Ovary (tissue), 7 donors: ENCODE measurements at regions not wholly inside any gene's neighbourhood (a gene's known extent, or its start where the extent isn't known, plus 50 kb on each side); places are given as distances from the start of the nearest gene placed in this dataset.

Experiments used
- DNase-seq, 5 donors: peaks; one replicate each; pipeline ENCODE4 v3.0.0-alpha.2; 2019 to 2020
- H3K27ac ChIP-seq, 2 donors: fragments of 200-600 bp; one replicate each; pipeline versions ENCODE4 v1.5.1 to v1.8.0; 2019 to 2022
- H3K27me3 ChIP-seq: fragments of 200-600 bp; one replicate; pipeline ENCODE4 v1.8.0; 2022
- H3K36me3 ChIP-seq: fragments of 200-600 bp; sonication (generic); one replicate; pipeline ENCODE4 v1.5.1; 2019
- H3K4me1 ChIP-seq: one replicate; pipeline ENCODE4 v1.8.1; 2013; ENCODE audit warnings: mild to moderate bottlenecking, moderate library complexity; ENCODE audit not compliant: insufficient read depth
- H3K4me3 ChIP-seq: fragments of 200-600 bp; sonication (generic); one replicate; pipeline ENCODE4 v1.5.1; 2017
- H3K9me3 ChIP-seq, 2 donors: fragments of 200-600 bp in 1 of 2; sonication (generic) in 1 of 2; one replicate each; pipeline versions ENCODE4 v1.5.1 to v1.8.1; 2013 to 2019; ENCODE audit warnings: mild to moderate bottlenecking in 1 of 2, moderate library complexity in 1 of 2
- CTCF ChIP-seq, 3 donors: fragments of 450-650 bp in 2 of 3; fragments of 200-600 bp in 1 of 3; IDR thresholded peaks; one replicate each; pipeline versions ENCODE4 v1.5.1 to v1.8.0; 2016 to 2022; ENCODE audit warnings: antibody characterized with exemption in 3 of 3, mild to moderate bottlenecking in 1 of 3
- EP300 ChIP-seq: sonication (generic); formaldehyde crosslinking; IDR thresholded peaks from one replicate; pipeline ENCODE4 v1.6.1; 2017; ENCODE audit warnings: antibody characterized with exemption
- POLR2A ChIP-seq: fragments of 450-650 bp; IDR thresholded peaks from one replicate; pipeline ENCODE4 v1.6.1; 2017; ENCODE audit warnings: antibody characterized with exemption, mild to moderate bottlenecking, moderate library complexity
- WGBS, 3 donors: extraction: QIAGEN DNeasy Blood & Tissue Kit in 1 of 3; methylation state at CpG; one replicate each; pipeline versions ENCODE4 v1.1.5 to v1.1.7; 2013 to 2017; 5-methylcytosine and 5-hydroxymethylcytosine counted together
- intact Hi-C, 4 donors: fragments of 100-400 bp; cut with DNase I; formaldehyde crosslinking; loops; one replicate each; pipeline versions ENCODE4 v1.11.0 to v1.15.1; 2022 to 2023
- donor health status: DM: no; HTN: no; CAD: no; lungs with moderate emphysema.
- donor health status: DM: no; HTN: no; CAD: no.
- donor health status: Bipolar disorder and iron deficiency.
- donor health status: DM: no; HTN: no; CAD: no.
- donor health status: DM: yes; HTN: yes; CAD: no.

- Histone ChIP-seq H3K9me3 (no peaks in the 10 kb centered on the region), H3K27me3 (no peaks in the 10 kb centered on the region), H3K4me3 (no peak overlapping the region), H3K4me1 (no peaks in the 10 kb centered on the region), H3K36me3 (no peaks in the 10 kb centered on the region), H3K27ac (no peak overlapping the region)
- WGBS, 3 donors, result 70 to 90% (median 81%) methylated on average over 1 of the region's 1 CpG
- TF ChIP-seq POLR2A (no peak), EP300 (no peak), CTCF (IDR thresholded peaks at IDR 0.05) (no peak)
- no peak for DNase-seq
- intact Hi-C loops, result no loop called here
Observed at GRCh38 chr2:5524551-5524950, 167.6 kb upstream of the SOX11 start.

- H3K4me1 ChIP-seq, result no peaks in the 10 kb centered on the region
- DNase-seq, result no peak
- no peak overlapping the region for H3K4me3 ChIP-seq
- H3K27me3 ChIP-seq, result no peaks in the 10 kb centered on the region
- H3K9me3 ChIP-seq, result no peaks in the 10 kb centered on the region
- H3K27ac ChIP-seq, result no peak overlapping the region
- no peak for TF ChIP-seq CTCF (IDR thresholded peaks at IDR 0.05)
- TF ChIP-seq POLR2A, result no peak
- no peak for TF ChIP-seq EP300
- no peaks in the 10 kb centered on the region for H3K36me3 ChIP-seq
- intact Hi-C loops, result no loop called here
- WGBS, 3 donors, result 35 to 56% (median 43%) methylated on average over 8 of the region's 8 CpGs
Observed at GRCh38 chr2:5528706-5529105, 163.5 kb upstream of the SOX11 start.

GRCh38 chr2:5530011-5530696 is 162.0 kb upstream of the SOX11 start:
- H3K27me3 ChIP-seq, result no peaks in the 10 kb centered on the region
- DNase-seq, result no peak
- WGBS, 3 donors, result 72 to 85% (median 79%) methylated on average over 11 of the region's 11 CpGs
- H3K4me1 ChIP-seq, result no peaks in the 10 kb centered on the region
- no peak for TF ChIP-seq EP300
- TF ChIP-seq CTCF (IDR thresholded peaks at IDR 0.05), result no peak
- no peak for TF ChIP-seq POLR2A
- intact Hi-C loops, result no loop called here
- H3K9me3 ChIP-seq, result no peaks in the 10 kb centered on the region
- H3K4me3 ChIP-seq, result no peak overlapping the region
- H3K27ac ChIP-seq, result no peak overlapping the region
- no peaks in the 10 kb centered on the region for H3K36me3 ChIP-seq

GRCh38 chr2:5535301-5535700 is 156.9 kb upstream of the SOX11 start:
- WGBS, 3 donors, result 55 to 62% (median 57%) methylated on average over 3 of the region's 3 CpGs
- intact Hi-C loops, result no loop called here
- Histone ChIP-seq H3K9me3 (no peaks in the 10 kb centered on the region), H3K4me1 (no peaks in the 10 kb centered on the region), H3K4me3 (no peak overlapping the region), H3K27ac (no peak overlapping the region), H3K36me3 (no peaks in the 10 kb centered on the region), H3K27me3 (no peaks in the 10 kb centered on the region)
- DNase-seq, result no peak
- TF ChIP-seq POLR2A (no peak), CTCF (IDR thresholded peaks at IDR 0.05) (no peak), EP300 (no peak)
